ENCODE measurements at regions not wholly inside any gene's neighbourhood (a gene's known extent, or its start where the extent isn't known, plus 50 kb on each side); places are given as distances from the start of the nearest gene placed in this dataset.

DNA sequence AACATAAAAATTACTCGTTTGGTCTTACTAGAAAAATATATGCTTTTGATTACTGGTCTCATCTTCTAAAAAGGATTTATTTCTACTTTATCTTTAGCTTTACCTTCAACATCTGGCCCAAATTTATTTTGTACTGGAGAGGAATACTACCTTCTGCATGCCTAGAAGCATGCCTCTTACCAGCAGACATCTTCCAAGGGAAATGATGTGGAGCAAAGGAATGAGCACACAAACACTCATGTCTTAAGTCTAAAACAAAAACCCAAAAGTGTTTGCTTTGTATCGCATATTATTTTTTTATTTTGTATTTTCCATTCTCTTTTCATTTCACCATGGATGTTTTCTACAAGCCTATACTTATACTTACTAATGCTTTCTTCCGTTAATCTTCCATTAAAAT, 304.6 kb upstream of the KCNMB2 start:
- no peak overlapping the region for H2AFZ ChIP-seq (ENCODE audit: low read length)
- no peaks in the 10 kb centered on the region for H4K20me1 ChIP-seq (ENCODE audit: insufficient read depth, low read length)
- H3K9me3 ChIP-seq (ENCODE audit: low read depth, low read length): no peaks in the 10 kb centered on the region
- H3K36me3 ChIP-seq (ENCODE audit: insufficient read depth, low read length): no peaks in the 10 kb centered on the region
- H3K27me3 ChIP-seq (ENCODE audit: insufficient read depth, low read length): no peaks in the 10 kb centered on the region
- H3K4me3 ChIP-seq (ENCODE audit: insufficient read depth, low read length): no peak overlapping the region
- H3K79me2 ChIP-seq (ENCODE audit: insufficient read depth, low read length): no peaks in the 10 kb centered on the region
- no peak for TF ChIP-seq CTCF (IDR thresholded peaks at IDR 0.05; ENCODE audit: extremely low read depth, low read depth, low read length)
- no peak for DNase-seq (ENCODE audit: insufficient read length, low spot score, missing footprints)
- H3K27ac ChIP-seq (ENCODE audit: low read depth, low read length): no peak overlapping the region
- H3K4me2 ChIP-seq (ENCODE audit: insufficient read depth, low read length): no peak overlapping the region
- peaks cover 4% of the 10 kb centered on the region for H3K4me1 ChIP-seq (ENCODE audit: insufficient read depth, low read length)

- Histone ChIP-seq H2AFZ (ENCODE audit: low read length) (no peak overlapping the region), H3K27ac (ENCODE audit: low read depth, low read length) (no peak overlapping the region), H3K4me3 (ENCODE audit: insufficient read depth, low read length) (no peak overlapping the region), H3K36me3 (ENCODE audit: insufficient read depth, low read length) (no peaks in the 10 kb centered on the region), H4K20me1 (ENCODE audit: insufficient read depth, low read length) (no peaks in the 10 kb centered on the region), H3K9me3 (ENCODE audit: low read depth, low read length) (no peaks in the 10 kb centered on the region), H3K27me3 (ENCODE audit: insufficient read depth, low read length) (no peaks in the 10 kb centered on the region), H3K4me1 (ENCODE audit: insufficient read depth, low read length) (peaks cover 18% of the 10 kb centered on the region), H3K79me2 (ENCODE audit: insufficient read depth, low read length) (no peaks in the 10 kb centered on the region), H3K4me2 (ENCODE audit: insufficient read depth, low read length) (no peak overlapping the region)
- no peak for DNase-seq (ENCODE audit: insufficient read length, low spot score, missing footprints)
- TF ChIP-seq CTCF (IDR thresholded peaks at IDR 0.05; ENCODE audit: extremely low read depth, low read depth, low read length): no peak
These were observed 302.7 kb upstream of the KCNMB2 start for GRCh38 chr3:178233371-178234071.

DNA sequence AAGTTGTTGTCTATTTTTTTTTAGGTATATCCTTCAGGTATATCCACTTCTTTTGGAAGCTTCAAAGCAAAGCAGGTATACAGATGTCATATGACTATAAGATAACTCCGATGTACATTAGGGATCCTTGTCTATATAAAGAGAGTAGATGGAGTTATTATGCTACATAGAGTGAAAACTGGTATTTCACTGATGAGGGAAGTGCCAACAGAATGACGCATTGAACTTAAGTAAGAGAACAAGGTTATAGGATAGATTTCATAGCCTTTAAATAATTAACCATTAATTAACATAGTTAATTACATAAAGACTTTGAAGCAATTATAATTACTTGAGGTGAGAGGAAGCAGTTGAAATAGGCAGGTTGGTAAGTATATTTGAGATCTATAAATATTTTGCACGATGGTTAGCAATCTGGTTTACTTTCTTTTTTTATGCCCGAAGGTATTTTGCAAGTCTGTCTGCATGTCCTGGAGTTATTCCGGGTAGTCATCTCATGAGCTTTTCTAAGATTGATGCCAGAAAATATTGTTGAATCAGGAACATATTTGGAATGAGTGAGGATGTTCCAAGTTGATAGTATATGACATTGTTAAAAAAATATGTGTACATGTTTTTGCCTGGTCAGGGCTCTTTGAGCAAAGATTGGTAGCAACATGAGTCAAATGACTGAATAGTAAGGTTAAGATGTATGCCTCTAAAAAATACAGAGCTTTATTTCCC, 299.5 kb upstream of the KCNMB2 start:
- H2AFZ ChIP-seq (ENCODE audit: low read length): no peak overlapping the region
- H3K4me1 ChIP-seq (ENCODE audit: insufficient read depth, low read length): peaks cover 19% of the 10 kb centered on the region
- no peaks in the 10 kb centered on the region for H3K9me3 ChIP-seq (ENCODE audit: low read depth, low read length)
- no peak for TF ChIP-seq CTCF (IDR thresholded peaks at IDR 0.05; ENCODE audit: extremely low read depth, low read depth, low read length)
- H3K27ac ChIP-seq (ENCODE audit: low read depth, low read length): no peak overlapping the region
- H3K4me2 ChIP-seq (ENCODE audit: insufficient read depth, low read length): peak overlapping the region; percentile 73
- DNase-seq (ENCODE audit: insufficient read length, low spot score, missing footprints): no peak
- H3K27me3 ChIP-seq (ENCODE audit: insufficient read depth, low read length): no peaks in the 10 kb centered on the region
- H4K20me1 ChIP-seq (ENCODE audit: insufficient read depth, low read length): no peaks in the 10 kb centered on the region
- H3K4me3 ChIP-seq (ENCODE audit: insufficient read depth, low read length): peak overlapping the region; percentile 30
- H3K79me2 ChIP-seq (ENCODE audit: insufficient read depth, low read length): no peaks in the 10 kb centered on the region
- H3K36me3 ChIP-seq (ENCODE audit: insufficient read depth, low read length): no peaks in the 10 kb centered on the region

GRCh38 chr3:178238179-178238578, 298.1 kb upstream of the KCNMB2 start:
- Histone ChIP-seq H3K9me3 (ENCODE audit: low read depth, low read length) (no peaks in the 10 kb centered on the region), H3K4me3 (ENCODE audit: insufficient read depth, low read length) (no peak overlapping the region), H2AFZ (ENCODE audit: low read length) (no peak overlapping the region), H3K27me3 (ENCODE audit: insufficient read depth, low read length) (no peaks in the 10 kb centered on the region), H4K20me1 (ENCODE audit: insufficient read depth, low read length) (no peaks in the 10 kb centered on the region), H3K36me3 (ENCODE audit: insufficient read depth, low read length) (no peaks in the 10 kb centered on the region), H3K27ac (ENCODE audit: low read depth, low read length) (no peak overlapping the region), H3K4me1 (ENCODE audit: insufficient read depth, low read length) (peaks cover 19% of the 10 kb centered on the region), H3K4me2 (ENCODE audit: insufficient read depth, low read length) (no peak overlapping the region), H3K79me2 (ENCODE audit: insufficient read depth, low read length) (no peaks in the 10 kb centered on the region)
- DNase-seq (ENCODE audit: insufficient read length, low spot score, missing footprints): no peak
- TF ChIP-seq CTCF (IDR thresholded peaks at IDR 0.05; ENCODE audit: extremely low read depth, low read depth, low read length): no peak

Measured in osteoblast (primary cell).